ENCODE measurements at regions not wholly inside any gene's neighbourhood (a gene's known extent, or its start where the extent isn't known, plus 50 kb on each side); places are given as distances from the start of the nearest gene placed in this dataset.

DNA sequence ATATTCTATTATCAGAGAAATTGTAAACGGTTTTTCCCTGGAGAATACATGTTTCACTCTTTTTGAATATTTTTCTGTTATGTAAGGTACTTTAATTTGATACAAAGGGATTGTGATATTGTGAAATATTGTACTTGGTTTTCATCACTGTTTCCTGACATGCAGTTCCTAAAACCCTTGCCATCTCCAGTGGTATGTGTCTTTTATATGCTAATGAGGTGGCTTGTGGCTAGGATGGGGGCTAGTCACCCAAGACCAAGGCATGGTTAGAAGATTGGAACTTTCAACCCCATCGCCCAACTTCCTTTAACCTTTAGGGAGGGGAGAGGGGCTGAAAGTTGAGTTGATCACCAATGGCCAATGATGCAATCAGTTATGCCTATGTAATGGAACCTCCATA is 160.6 kb downstream of the TAF11L14 start:
- H3K4me2 ChIP-seq (ENCODE audit: low read length) = no peak overlapping the region
- no peaks in the 10 kb centered on the region for H3K9me3 ChIP-seq (ENCODE audit: control insufficient read depth, insufficient read depth, low read length)
- H3K9me2 ChIP-seq (replicated peaks; ENCODE audit: control insufficient read depth, low read length) = no peaks in the 10 kb centered on the region
- H4K20me1 ChIP-seq (ENCODE audit: control insufficient read depth, insufficient read depth, low read depth, low read length) = no peaks in the 10 kb centered on the region
- no peaks in the 10 kb centered on the region for H3F3A ChIP-seq (ENCODE audit: control insufficient read depth, insufficient read depth)
- TF ChIP-seq, protein P1, sequence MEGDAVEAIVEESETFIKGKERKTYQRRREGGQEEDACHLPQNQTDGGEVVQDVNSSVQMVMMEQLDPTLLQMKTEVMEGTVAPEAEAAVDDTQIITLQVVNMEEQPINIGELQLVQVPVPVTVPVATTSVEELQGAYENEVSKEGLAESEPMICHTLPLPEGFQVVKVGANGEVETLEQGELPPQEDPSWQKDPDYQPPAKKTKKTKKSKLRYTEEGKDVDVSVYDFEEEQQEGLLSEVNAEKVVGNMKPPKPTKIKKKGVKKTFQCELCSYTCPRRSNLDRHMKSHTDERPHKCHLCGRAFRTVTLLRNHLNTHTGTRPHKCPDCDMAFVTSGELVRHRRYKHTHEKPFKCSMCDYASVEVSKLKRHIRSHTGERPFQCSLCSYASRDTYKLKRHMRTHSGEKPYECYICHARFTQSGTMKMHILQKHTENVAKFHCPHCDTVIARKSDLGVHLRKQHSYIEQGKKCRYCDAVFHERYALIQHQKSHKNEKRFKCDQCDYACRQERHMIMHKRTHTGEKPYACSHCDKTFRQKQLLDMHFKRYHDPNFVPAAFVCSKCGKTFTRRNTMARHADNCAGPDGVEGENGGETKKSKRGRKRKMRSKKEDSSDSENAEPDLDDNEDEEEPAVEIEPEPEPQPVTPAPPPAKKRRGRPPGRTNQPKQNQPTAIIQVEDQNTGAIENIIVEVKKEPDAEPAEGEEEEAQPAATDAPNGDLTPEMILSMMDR (IDR thresholded peaks at IDR 0.05; ENCODE audit: low read depth, low read length, poor library complexity, severe bottlenecking) = no peak
- no peak for TF ChIP-seq EZH2phosphoT487 (IDR thresholded peaks at IDR 0.05; ENCODE audit: borderline replicate concordance, low read length)
- H3K4me3 ChIP-seq (ENCODE audit: low read length) = no peak overlapping the region
- H3K4me1 ChIP-seq (ENCODE audit: control insufficient read depth, low read length) = no peaks in the 10 kb centered on the region
- no peaks in the 10 kb centered on the region for H3K79me2 ChIP-seq (ENCODE audit: control insufficient read depth, low read length)
- H3K27ac ChIP-seq (ENCODE audit: low read depth, low read length) = no peak overlapping the region
- no peaks in the 10 kb centered on the region for H3K27me3 ChIP-seq (ENCODE audit: control insufficient read depth, low read length)
- no peaks in the 10 kb centered on the region for H3K36me3 ChIP-seq (ENCODE audit: control insufficient read depth, low read length)

DNA sequence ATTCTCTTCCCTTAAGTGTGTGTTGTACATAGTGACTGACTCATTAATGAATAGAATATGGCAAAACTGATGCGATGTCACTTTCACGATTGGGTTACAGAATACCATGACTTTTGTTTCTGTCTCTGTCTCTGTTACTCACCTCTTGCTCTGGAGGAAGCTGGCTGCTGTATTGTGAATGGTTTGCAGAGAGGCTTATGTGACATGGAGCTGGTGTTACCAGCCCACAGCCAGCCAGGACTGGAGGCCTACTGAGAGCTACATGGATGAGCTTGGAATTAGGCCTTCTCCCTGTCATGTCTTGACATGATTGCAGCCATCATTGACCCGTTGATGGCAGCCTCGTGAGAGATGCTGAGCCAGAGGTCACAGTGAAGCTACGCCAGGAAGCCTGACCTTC is 161.9 kb downstream of the TAF11L14 start:
- H3K27me3 ChIP-seq (ENCODE audit: control insufficient read depth, low read length) = no peaks in the 10 kb centered on the region
- no peaks in the 10 kb centered on the region for H4K20me1 ChIP-seq (ENCODE audit: control insufficient read depth, insufficient read depth, low read depth, low read length)
- no peaks in the 10 kb centered on the region for H3K36me3 ChIP-seq (ENCODE audit: control insufficient read depth, low read length)
- no peaks in the 10 kb centered on the region for H3K9me2 ChIP-seq (replicated peaks; ENCODE audit: control insufficient read depth, low read length)
- no peaks in the 10 kb centered on the region for H3F3A ChIP-seq (ENCODE audit: control insufficient read depth, insufficient read depth)
- H3K79me2 ChIP-seq (ENCODE audit: control insufficient read depth, low read length) = no peaks in the 10 kb centered on the region
- H3K4me3 ChIP-seq (ENCODE audit: low read length) = no peak overlapping the region
- H3K4me1 ChIP-seq (ENCODE audit: control insufficient read depth, low read length) = no peaks in the 10 kb centered on the region
- H3K27ac ChIP-seq (ENCODE audit: low read depth, low read length) = no peak overlapping the region
- H3K9me3 ChIP-seq (ENCODE audit: control insufficient read depth, insufficient read depth, low read length) = no peaks in the 10 kb centered on the region
- TF ChIP-seq EZH2phosphoT487 (IDR thresholded peaks at IDR 0.05; ENCODE audit: borderline replicate concordance, low read length) = no peak
- TF ChIP-seq, protein P1 (IDR thresholded peaks at IDR 0.05; ENCODE audit: low read depth, low read length, poor library complexity, severe bottlenecking) = no peak
- H3K4me2 ChIP-seq (ENCODE audit: low read length) = no peak overlapping the region

DNA sequence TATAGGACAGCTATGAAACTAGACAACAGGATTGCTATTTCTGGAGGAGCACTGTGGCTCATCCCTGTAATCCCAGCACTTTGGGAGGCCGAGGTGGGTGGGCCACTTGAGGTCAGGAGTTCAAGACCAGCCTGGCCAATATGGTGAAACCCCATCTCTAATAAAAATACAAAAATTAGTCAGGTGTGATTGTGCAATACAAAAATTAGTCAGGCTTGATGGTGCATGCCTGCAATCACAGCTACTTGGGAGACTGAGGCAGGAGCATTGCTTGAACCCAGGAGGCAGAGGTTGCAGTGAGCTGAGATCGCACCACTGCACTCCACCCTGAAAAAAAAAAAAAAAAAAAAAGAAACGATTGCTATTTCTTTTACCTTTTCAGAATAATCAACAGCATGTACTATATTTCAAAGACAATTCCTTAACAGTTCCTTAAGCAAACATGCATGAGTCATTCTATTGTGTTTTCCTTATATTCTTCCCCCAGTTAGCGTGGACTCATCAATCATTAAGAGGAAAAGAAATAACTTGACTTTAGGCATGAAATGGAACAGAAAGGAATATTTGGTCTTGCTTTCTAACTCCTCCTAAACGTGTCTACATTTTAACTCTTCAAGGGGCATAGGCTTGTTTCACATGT is 162.6 kb downstream of the TAF11L14 start:
- no peak overlapping the region for H3K4me2 ChIP-seq (ENCODE audit: low read length)

More for the DNA sequence above, 162.6 kb downstream of the TAF11L14 start:
- Histone ChIP-seq H3K9me3 (ENCODE audit: control insufficient read depth, insufficient read depth, low read length) (no peaks in the 10 kb centered on the region), H3K27me3 (ENCODE audit: control insufficient read depth, low read length) (no peaks in the 10 kb centered on the region), H3K4me3 (ENCODE audit: low read length) (no peak overlapping the region), H3K36me3 (ENCODE audit: control insufficient read depth, low read length) (no peaks in the 10 kb centered on the region), H3K79me2 (ENCODE audit: control insufficient read depth, low read length) (no peaks in the 10 kb centered on the region), H3F3A (ENCODE audit: control insufficient read depth, insufficient read depth) (no peaks in the 10 kb centered on the region), H3K9me2 (replicated peaks; ENCODE audit: control insufficient read depth, low read length) (no peaks in the 10 kb centered on the region), H4K20me1 (ENCODE audit: control insufficient read depth, insufficient read depth, low read depth, low read length) (no peaks in the 10 kb centered on the region), H3K4me1 (ENCODE audit: control insufficient read depth, low read length) (no peaks in the 10 kb centered on the region), H3K27ac (ENCODE audit: low read depth, low read length) (no peak overlapping the region)
- no peak for TF ChIP-seq EZH2phosphoT487 (IDR thresholded peaks at IDR 0.05; ENCODE audit: borderline replicate concordance, low read length)
- TF ChIP-seq, protein P1 (IDR thresholded peaks at IDR 0.05; ENCODE audit: low read depth, low read length, poor library complexity, severe bottlenecking) = no peak
